A172 (cell line): ENCODE measurements at regions not wholly inside any gene's neighbourhood (a gene's known extent, or its start where the extent isn't known, plus 50 kb on each side); places are given as distances from the start of the nearest gene placed in this dataset.
A peak's percentile ranks its signal among the peaks of the same experiment; 100 is the strongest.
"Not testable (repeated sequence)": the region's sequence is repeated elsewhere in the genome, so short reads cannot be mapped to it uniquely, and the experiment has no call there.

Source experiments
- DNase-seq: peaks from one replicate; pipeline ENCODE4 v3.0.0-alpha.2; 2015; ENCODE audit warnings: low spot score

DNA sequence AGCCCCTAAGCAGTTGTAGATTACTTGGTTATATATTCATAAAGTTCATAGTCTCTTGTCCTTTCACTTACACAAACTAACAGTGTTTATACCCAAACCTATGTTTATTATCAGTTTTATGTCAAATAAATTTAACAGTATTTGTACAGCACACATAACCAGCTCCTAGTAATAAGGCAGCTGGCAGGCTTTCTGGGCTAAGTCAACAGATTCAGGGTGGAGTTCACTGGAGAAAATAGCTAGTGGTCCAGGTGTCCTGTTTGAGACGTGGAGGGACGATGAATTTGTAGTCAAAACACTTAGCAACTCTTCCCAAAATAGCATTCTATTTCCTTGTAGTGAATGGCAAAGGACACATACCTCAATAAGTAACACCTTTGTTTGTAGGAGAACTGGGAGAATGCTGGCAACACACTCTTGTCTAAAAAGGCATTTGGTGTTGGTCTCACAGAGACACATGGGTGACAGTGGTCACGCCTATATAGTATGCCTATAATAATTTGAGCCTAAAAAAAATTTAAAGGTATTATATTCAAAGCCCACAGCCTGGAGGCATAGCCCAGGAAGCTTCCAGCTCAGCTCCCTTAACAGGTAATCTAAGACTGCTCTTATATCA, 156.4 kb upstream of the CARMIL1 start:
- no peak for DNase-seq

GRCh38 chr6:25124216-25124715, 154.9 kb upstream of the CARMIL1 start:
- no peak for DNase-seq

GRCh38 chr6:25125736-25126135, 153.4 kb upstream of the CARMIL1 start:
- no peak for DNase-seq

DNA sequence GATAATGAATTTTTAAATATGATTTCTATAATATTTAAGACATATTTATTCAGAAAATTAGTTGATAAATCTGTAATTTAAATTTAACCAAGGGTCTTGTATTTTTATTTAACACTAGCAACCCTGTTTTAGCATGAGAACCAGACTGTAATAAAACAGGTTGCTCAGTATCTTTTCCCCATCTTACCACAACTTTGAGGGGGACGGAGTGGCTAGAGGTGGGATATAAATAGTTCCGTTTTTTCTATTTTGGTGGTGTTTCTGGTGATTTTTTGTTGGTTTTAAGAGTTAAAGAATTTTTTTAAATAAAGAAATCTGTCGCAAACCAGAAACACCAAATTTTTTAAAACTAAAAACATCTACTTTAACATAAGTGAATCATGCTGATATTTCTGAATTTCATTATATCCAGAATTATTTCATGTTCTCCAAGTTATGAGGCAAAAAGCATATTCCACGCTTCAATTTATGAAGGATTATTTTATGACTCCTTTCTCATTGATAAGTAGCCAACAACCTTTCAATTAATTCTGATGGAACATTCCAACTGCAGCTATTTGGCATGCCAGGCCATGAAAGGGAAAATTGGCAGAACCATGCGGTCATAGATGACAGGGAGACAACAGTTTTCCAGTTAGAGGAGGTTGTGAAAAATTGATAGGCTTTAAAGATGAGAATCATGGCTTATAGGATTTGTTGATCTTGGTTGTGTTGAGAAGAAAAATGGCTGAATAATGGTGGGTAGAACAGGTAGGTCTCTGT, 151.9 kb upstream of the CARMIL1 start:
- no peak for DNase-seq

DNA sequence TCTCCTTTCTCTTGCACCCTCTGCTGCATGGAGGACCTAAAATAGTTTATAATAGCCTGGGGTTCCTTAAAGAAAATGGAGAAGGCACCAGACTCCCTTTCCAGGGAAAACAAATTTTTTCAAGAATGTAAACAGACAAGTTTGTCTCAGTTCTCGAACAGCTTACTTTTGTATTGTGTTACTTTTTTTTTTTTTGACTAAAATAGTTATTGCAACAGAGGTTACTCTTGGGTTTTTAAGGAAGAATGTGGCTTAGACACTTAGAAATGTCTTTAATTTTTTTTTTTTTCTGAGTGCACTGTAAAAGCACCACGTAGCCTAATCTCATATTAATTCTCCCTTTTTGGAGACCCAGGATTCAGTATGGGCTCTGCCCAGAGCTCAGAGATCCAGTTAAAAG, 148.7 kb upstream of the CARMIL1 start:
- no peak for DNase-seq

DNA sequence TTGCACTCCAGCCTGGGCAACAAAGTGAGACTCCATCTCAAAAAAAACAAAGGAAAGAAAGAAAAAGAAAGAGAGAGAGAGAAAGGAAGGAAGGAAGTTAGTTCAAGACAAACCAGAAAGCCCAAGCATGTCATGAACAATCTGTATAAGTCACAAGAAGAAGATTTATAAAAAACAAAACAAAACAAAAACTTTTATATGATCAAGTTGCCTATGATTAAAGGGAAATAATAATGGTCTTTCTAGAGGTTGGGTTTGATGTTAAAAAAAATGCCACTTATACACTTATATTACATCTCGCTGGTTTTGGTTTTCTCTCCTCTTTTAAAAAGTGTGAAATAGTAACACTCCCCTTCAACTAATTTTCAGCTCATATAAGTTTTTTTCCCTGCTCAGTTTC, 146.2 kb upstream of the CARMIL1 start:
- no peak for DNase-seq

DNA sequence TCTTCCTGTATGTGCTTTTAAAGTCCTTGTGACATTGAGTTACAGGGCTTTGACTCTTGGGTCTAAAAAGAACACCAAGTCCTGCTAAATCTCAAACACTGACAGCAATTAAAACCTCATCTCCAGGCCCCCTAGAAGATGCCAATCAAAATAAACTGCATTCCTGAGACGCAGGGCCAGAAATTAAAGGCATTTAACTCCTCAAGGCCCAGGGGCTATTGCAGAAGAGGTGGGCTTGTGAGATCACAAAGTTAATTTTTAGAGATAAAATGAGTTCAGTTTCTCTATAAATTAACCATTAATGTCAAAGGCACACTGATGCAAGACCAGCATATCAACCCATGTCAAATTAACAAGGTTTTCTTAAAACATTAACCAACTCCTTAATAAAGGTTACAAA, 145.6 kb upstream of the CARMIL1 start:
- DNase-seq = no peak

- DNase-seq = no peak
These were observed 142.3 kb upstream of the CARMIL1 start for GRCh38 chr6:25136854-25137253.

GRCh38 chr6:25137480-25137879, 141.7 kb upstream of the CARMIL1 start:
- no peak for DNase-seq

DNA sequence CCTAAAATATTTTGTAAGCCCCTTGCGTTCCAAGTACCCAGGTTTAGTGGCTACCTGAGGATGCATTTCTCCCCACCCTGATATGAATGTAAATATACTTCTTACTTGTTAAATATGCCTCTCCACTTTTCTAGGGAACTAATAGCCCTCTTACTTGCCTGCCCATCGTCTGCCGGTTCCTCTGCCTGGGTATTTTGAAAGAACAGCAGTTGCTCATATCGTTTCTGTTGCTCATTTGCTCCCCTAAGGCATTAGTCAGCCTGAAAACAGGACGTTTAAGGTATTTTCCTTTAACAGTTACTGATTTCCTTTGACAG, 141.3 kb upstream of the CARMIL1 start:
- no peak for DNase-seq

GRCh38 chr6:25138233-25138933, 140.8 kb upstream of the CARMIL1 start:
- DNase-seq = peak; percentile 68

DNA sequence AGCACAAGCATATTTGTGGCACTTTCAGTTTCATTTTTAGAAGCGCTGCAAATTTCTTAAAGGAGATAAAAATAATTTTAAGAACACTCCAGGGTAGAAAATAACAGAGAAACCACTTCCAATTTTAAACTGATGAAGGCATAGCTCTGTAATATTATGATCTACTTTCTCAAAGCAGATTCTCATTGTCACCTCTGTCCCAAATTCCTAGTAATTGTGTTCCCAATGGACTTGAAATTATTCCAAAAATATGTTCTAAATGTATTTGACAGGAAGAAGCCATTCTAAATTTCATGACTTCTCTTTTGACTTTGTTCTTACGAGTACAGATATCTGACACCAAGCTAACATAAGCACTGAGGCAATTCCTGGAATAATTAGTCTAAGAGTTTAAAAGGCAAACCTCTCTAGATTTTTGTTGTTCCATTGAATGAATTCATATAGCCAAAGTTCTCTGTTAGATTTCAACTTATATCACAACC, 140.2 kb upstream of the CARMIL1 start:
- DNase-seq = no peak

DNA sequence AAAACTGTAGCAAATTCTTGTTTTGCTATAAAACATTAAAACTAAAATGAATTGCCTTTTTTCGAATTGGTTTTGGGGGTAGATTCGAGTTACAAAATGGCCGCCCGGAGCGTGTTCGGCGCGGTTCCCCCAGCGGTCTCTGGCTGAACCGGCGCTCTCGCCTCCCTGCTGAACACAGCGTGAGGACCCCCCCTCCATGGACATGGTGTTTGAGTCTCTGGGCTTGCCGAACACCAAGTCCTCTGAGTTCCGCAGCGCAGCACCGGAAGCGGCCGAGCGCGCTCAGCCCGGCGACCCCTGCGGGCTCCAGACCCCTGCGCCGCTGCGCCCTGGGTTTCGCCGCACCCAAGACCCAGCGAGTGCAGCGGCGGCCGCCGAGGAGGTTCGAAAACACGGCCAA, 139.6 kb upstream of the CARMIL1 start:
- DNase-seq = not testable (repeated sequence)

GRCh38 chr6:25142506-25142905, 136.7 kb upstream of the CARMIL1 start:
- no peak for DNase-seq

- no peak for DNase-seq
These were observed 134.3 kb upstream of the CARMIL1 start for GRCh38 chr6:25144919-25145318.

- DNase-seq = no peak
These were observed 132.0 kb upstream of the CARMIL1 start for GRCh38 chr6:25147223-25147622.

DNA sequence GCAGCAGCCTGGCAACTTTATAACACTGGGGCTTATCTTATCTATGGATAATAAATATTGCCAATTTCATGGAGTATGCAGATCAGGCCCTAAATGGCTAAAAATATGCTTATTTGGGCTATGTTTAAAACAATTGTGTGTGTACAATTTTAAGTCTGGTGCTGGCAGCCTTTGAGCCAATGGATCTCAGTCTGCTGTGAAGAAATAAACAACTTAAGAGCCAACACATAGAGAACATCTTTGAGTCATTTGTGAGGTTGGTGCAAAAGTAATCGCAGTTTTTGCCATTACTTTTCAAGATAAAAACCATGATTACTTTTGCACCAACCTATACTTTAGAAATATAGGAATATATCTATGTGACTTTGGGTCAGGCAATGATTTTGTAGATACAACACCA, 129.1 kb upstream of the CARMIL1 start:
- no peak for DNase-seq

- no peak for DNase-seq
These were observed 128.3 kb upstream of the CARMIL1 start for GRCh38 chr6:25150863-25151262.

DNA sequence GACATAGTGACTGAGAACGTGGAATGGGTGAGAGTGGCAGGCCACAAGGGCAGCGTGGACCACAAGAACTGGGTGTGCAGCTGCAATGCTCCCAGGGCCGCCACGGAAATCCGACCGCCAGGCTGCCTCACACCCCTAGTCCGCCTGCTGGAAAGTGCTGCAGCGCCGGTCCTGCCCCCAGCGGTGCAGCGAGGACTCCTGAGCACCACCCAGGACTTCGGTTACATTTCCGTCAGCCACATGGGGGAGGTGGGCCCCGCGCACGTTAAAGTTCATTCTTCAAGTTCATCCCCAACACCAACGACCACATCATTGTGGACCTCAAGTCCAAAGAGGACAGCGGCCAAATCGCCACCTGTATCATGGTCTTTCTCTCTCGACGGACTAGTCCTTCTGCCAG, 126.1 kb upstream of the CARMIL1 start:
- DNase-seq = no peak

- DNase-seq = no peak
These were observed 125.1 kb upstream of the CARMIL1 start for GRCh38 chr6:25154034-25154596.

DNA sequence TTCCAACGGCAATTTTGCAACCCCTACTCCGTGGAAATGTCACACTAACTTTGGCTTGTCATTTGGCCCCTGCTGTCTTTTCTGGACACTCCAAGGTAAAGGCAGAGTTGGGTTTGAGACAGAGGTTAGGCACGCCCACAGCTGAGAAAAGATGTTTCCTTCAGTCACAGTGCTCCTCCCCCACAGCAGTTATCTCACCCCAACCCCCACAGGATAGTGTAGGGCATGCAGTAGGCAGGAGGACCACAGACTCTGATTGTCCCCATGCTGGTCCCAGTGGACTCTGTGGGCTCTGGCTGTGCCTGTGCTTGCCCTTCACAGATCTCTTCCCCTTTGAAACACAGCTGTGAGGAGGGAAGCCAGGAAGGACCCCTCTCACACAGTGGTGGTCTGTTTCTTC, 124.0 kb upstream of the CARMIL1 start:
- no peak for DNase-seq

GRCh38 chr6:25156123-25156522, 123.1 kb upstream of the CARMIL1 start:
- DNase-seq = no peak

- DNase-seq = no peak
These were observed 122.0 kb upstream of the CARMIL1 start for GRCh38 chr6:25157183-25157582.
